Inflammatory macrophage treated with lipopolysaccharide for 1 hour (primary cell): ENCODE measurements at regions not wholly inside any gene's neighbourhood (a gene's known extent, or its start where the extent isn't known, plus 50 kb on each side); places are given as distances from the start of the nearest gene placed in this dataset.
"Not testable (repeated sequence)": the region's sequence is repeated elsewhere in the genome, so short reads cannot be mapped to it uniquely, and the experiment has no call there.

Source experiments
- DNase-seq, 2 donors: peaks; one replicate each; pipeline ENCODE4 v3.0.0-alpha.2; 2020 to 2022

DNA sequence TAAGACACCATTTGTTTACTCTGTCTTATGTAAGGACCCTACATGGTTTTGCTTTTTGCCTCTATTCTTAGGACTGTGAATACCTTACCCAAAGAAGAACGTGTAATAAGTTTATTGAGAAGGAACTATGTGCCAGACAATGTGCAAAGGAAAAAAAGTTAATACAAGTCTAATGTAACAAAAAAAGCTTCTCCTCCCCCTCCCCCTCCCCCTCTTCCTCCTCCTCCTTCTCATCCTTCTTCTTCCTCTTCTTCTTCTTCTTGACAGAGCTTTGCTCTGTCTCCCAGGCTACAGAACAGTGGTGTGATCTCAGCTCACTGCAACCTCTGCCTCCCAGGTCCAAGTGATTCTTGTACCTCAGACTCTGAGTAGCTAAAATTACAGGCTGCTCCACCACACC lies 50.9 kb upstream of the MITF start:
- DNase-seq = no peak

DNA sequence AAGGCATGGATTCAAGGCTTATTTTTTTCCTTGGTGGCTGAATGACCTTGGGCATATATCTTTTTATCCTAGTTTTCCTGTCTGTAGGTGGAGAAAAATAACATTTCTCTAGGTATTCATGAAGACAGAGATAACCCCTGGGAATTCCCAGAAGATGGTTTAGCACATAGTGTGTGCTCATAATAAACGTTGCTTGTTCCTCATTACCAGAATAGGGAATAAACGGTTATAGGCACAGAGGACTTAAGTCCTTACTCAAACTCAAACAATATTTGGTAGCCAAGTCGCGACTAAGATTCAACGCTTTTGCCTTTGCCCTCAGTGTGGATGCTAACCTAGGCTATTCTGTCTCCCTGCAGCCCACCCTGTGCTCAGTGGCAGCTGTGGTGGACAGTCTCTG lies 51.6 kb upstream of the MITF start:
- DNase-seq = peak; percentile 81 to 88

- no peak for DNase-seq
Measured at GRCh38 chr3:69686056-69686455, 53.2 kb upstream of the MITF start.

GRCh38 chr3:69684309-69684961 lies 54.8 kb upstream of the MITF start:
- peak; percentile 60 to 75 for DNase-seq

DNA sequence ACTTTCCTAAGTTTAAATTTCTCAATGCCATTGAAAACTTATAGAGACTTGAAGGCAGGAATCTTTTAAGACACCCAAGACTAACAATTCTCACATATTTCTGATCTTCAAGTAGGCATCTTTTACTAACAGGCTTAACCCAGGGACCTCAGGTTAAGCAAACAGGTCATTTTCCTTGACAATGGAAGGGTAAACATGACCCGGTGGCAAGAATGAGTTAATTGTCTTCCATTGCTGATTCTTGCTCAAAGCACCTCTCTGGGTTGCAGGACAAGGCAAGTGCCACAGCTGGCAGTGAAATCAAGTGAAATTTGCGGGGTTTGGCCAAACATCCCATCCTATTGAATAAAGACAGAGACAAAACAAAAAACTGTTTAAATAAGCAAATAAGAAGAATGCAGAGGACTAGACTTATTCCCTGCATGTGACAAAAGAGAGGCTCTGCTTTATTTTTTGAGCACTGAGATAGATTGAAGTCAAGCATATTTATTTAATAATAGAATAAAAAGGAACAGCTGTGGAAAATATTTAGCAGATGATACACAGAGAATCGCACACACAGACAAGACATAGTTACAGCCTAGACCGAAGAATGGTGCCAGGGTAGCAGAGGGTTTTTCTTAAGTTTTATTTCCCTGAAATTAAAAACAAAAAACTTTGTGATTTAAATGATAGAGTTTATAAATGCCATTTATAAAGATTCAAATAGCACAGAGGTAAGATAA lies 56.0 kb upstream of the MITF start:
- no peak for DNase-seq

DNA sequence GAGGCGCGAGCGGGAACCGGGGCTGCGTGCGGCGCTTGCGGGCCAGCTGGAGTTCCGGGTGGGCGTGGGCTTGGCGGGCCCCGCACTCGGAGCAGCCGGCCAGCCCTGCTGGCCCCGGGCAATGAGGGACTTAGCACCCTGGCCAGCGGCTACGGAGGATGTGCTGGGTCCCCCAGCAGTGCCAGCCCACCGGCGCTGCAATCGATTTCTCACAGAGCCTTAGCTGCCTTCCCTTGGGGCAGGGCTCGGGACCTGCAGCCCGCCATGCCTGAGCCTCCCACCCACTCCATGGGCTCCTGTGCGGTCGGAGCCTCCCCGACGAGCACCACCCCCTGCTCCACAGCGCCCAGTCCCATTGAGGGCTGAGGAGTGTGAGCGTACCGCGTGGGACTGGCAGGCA lies 61.8 kb upstream of the MITF start:
- not testable (repeated sequence) for DNase-seq

- DNase-seq = no peak
Measured at GRCh38 chr3:69675786-69676530, 63.3 kb upstream of the MITF start.

GRCh38 chr3:69674752-69675151 lies 64.5 kb upstream of the MITF start:
- no peak for DNase-seq

GRCh38 chr3:69671082-69671952 lies 67.9 kb upstream of the MITF start:
- DNase-seq = peak; percentile 50 to 98

DNA sequence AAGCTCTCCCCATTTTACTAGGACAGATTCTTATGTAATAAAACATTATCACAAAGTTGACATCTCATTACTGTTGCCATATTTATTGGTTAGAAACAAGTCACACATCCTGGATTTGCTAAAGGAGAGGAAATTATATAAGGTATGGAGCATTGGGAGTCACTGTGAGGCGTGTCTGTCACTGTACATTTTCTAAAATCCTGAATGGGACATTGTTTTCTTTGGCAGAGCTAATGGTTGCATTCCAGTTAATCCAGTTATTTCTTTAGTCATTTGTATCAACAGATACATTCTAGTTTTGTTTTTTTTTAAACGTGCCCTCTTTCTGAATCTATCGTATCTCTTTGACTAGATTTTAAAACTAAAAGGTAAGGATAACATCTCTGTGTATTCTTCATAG lies 70.2 kb upstream of the MITF start:
- no peak for DNase-seq

- no peak for DNase-seq
Measured at GRCh38 chr3:69665026-69665737, 74.1 kb upstream of the MITF start.

DNA sequence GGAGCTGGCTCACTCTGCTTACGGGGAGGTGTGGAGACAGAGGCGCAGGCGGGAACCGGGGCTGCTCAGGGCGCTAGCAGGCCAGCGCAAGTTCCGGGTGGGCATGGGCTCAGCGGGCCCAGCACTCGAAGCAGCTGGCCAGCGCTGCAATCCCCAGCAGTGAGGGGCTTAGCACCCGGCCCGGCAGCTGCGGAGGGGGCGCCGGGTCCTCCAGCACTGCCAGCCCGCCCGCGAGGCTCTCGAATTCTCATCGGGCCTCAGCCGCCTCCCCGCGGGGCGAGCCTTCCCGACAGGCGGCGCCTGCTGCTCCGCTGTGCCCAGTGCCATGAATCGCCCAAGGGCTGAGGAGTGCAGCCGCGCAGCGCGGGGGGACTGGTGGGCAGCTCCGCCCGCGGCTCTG lies 78.6 kb upstream of the MITF start:
- no peak for DNase-seq

DNA sequence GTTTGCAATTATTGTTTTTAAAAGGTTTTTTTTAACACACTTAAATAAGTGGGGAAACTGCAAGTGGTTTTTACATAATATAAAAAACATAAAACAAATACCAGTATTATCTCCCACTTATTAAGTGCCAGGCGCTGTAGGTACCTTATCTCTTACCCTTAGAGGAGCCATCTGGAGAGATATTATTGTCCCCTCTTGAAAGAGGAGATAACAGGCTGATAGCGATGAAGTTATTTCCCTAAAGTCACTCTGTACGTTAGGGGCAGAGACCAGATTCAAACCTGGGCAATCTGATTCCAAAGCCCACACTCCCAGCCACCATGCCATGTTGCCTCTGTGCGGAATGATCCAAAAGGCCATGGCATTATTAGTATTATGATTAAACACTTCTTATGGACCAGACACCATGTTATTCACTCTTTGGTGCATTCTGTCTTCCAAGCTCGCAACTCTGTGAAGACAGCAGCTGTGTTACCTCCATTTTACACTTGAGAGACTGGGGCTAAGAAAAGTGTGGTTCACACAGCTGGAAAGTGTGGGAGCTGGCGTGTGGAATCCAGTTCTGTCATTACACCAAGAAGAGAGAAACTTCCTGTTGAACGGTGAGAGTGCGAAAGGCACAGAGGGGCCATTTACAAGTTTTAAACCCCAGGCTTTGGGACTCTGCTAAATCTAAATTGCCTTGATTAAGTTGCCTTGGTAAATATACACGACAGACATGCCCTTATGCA lies 79.9 kb upstream of the MITF start:
- no peak for DNase-seq

- no peak for DNase-seq
Measured at GRCh38 chr3:69658514-69659140, 80.6 kb upstream of the MITF start.

DNA sequence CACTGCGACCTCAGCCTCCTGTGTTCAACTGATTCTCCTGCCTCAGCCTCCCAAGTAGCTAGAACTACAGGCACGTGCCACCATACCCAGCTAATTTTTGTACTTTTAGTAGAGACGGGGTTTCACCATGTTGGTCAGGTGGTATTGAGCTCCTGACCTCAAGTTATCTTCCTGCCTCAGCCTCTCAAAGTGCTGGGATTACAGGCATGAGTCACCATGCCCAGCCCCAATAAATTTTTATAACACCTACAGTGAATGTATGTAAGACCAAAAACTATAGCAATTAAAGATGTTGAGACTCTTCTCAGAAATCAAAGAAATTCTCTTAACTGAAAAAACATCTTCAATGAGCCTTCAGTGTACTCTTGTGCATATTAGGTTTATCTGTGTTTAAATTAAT lies 82.2 kb upstream of the MITF start:
- DNase-seq = not testable (repeated sequence)

DNA sequence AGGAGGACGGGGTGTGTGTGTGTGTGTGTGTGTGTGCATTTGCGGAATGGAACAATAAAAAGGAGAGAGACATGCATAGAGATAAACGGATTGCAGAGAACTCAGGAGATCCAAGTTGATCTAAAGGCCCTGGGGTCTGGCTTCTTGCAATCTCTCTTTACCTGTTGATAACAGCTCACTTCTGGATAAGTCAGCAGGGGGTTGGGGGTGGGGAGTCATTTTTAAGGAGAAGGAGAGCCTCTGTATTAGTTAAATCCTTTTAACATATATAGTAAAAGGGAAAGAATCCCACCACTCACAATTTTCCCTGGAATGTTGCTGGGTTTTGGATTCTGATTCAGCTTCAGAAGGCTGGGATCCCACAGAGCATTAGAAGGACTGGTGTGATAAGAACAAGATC lies 87.5 kb upstream of the MITF start:
- DNase-seq = no peak

DNA sequence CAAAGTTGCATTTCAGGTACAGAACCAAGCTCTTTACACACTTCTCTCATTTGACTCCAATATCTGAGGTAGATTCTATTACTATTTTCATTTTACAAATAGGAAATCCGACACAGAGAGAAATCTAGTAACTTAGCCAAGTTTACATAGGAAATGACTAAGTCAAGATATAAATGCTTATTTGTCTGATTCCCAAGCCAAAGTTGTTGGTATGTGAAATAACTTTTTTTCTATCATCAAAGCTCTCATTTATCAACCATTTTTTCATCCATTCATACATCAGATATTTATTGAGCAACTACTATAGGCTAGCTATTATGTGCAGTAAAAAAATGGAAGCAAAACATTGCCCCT lies 89.2 kb upstream of the MITF start:
- no peak for DNase-seq

DNA sequence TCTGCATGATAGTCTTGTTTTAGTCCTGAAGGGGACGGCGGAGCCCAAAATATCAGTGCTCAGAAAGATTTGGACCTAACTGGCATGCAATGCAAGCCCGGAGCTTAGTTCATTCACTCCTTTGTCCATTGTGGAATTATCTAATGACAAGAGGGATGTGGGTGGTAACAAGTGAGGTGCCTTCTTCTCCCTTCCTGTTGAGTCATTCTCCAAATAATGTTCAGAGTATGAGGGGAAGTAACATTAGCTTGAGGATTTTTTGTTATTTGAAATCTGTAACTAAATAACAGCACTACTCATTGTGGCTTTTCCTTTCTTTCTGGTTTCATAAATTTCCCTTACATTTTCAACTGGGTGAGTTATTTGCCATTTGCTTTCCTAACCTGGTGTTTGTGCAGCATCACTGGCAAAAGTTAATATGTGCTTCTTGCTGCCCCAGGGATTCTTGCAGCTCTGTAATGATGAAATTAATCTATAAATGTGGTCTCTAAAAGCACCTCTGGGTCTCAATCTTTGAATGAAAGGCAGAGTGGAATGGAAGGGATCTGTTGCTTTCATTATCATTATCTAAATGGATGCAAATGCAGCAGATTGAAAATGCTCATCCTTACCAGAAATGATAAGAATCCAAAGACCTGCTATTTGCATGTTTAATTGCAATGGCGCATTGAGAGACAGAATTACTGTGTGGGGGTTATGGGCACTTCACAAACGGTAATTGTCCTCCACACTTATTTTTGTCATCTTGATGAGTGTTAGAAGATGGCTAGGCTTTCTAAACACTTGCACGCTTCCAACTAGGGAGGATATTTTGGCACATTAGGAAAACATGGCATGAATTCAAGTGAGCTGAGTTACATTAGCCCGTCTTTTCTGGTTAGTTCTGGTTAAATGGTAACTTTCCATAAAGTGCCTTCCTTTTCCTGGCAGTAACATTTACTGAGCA lies 89.9 kb upstream of the MITF start:
- peak; percentile 88 to 98 for DNase-seq

- DNase-seq = peak; percentile 78 to 89
Measured at GRCh38 chr3:69648126-69648525, 91.1 kb upstream of the MITF start.

GRCh38 chr3:69647511-69648110 lies 91.7 kb upstream of the MITF start:
- DNase-seq = peak; percentile 74
